ENCODE measurements at regions not wholly inside any gene's neighbourhood (a gene's known extent, or its start where the extent isn't known, plus 50 kb on each side); places are given as distances from the start of the nearest gene placed in this dataset.

GRCh38 chr2:121969766-121970639 lies 214.6 kb downstream of the TSN start:
- DNase-seq = no peak

- no peak for DNase-seq
Measured at GRCh38 chr2:121972203-121972602, 216.8 kb downstream of the TSN start.

GRCh38 chr2:121974897-121975661 lies 219.6 kb downstream of the TSN start:
- DNase-seq = peak; percentile 12

- DNase-seq = no peak
Measured at GRCh38 chr2:121976926-121977325, 221.5 kb downstream of the TSN start.

- no peak for DNase-seq
Measured at GRCh38 chr2:121977326-121977725, 221.9 kb downstream of the TSN start.

- no peak for DNase-seq
Measured at GRCh38 chr2:121992700-121993099, 237.2 kb downstream of the TSN start.

GRCh38 chr2:121993682-121994081 lies 238.2 kb downstream of the TSN start:
- no peak for DNase-seq

GRCh38 chr2:121994238-121995206 lies 239.1 kb downstream of the TSN start:
- DNase-seq = no peak

GRCh38 chr2:121998751-121999150 lies 243.3 kb downstream of the TSN start:
- no peak for DNase-seq

- DNase-seq = no peak
Measured at GRCh38 chr2:121999264-121999663, 243.8 kb downstream of the TSN start.

GRCh38 chr2:122000556-122001340 lies 245.3 kb downstream of the TSN start:
- no peak for DNase-seq

- DNase-seq = no peak
Measured at GRCh38 chr2:122001441-122001874, 246.0 kb downstream of the TSN start.

- no peak for DNase-seq
Measured at GRCh38 chr2:122003196-122003940, 247.9 kb downstream of the TSN start.

GRCh38 chr2:122007126-122007525 lies 251.7 kb downstream of the TSN start:
- DNase-seq = no peak

GRCh38 chr2:122007577-122007976 lies 252.1 kb downstream of the TSN start:
- no peak for DNase-seq

GRCh38 chr2:122009561-122009960 lies 254.1 kb downstream of the TSN start:
- no peak for DNase-seq

GRCh38 chr2:122011493-122012270 lies 256.2 kb downstream of the TSN start:
- no peak for DNase-seq

- DNase-seq = no peak
Measured at GRCh38 chr2:122018736-122019135, 263.3 kb downstream of the TSN start.

- no peak for DNase-seq
Measured at GRCh38 chr2:122019724-122020123, 264.3 kb downstream of the TSN start.

GRCh38 chr2:122020377-122020776 lies 264.9 kb downstream of the TSN start:
- DNase-seq = no peak
